Activated CD4-positive, alpha-beta T cell treated with anti-CD3 and anti-CD28 coated beads, Interleukin-2, amount 10 ng/mL, durations not matched to agents 7 days and 5 days (primary cell): ENCODE measurements at regions not wholly inside any gene's neighbourhood (a gene's known extent, or its start where the extent isn't known, plus 50 kb on each side); places are given as distances from the start of the nearest gene placed in this dataset.

Source experiments
- CTCF ChIA-PET: fragments of 350-600 bp; sonication (Branson Sonifier 250); formaldehyde crosslinking; loops from one replicate; lab custom pipeline; 2021; ENCODE audit warnings: antibody characterized with exemption; lab: Charles Lee
- POLR2A ChIA-PET: fragments of 350-600 bp; sonication (Branson Sonifier 250); formaldehyde crosslinking; loops from one replicate; lab custom pipeline; 2021; ENCODE audit warnings: antibody characterized with exemption; lab: Charles Lee
- DNase-seq: peaks from one replicate; pipeline ENCODE4 v3.0.0-alpha.2; 2020
- H3K27ac Mint-ChIP-seq: one replicate; pipeline ENCODE4 v1.8.0; 2021; ENCODE audit warnings: mild to moderate bottlenecking, moderate library complexity, mixed read lengths
- H3K27me3 Mint-ChIP-seq: one replicate; pipeline ENCODE4 v1.8.0; 2021; ENCODE audit warnings: mixed read lengths
- H3K36me3 Mint-ChIP-seq: one replicate; pipeline ENCODE4 v1.8.0; 2021; ENCODE audit warnings: low read depth, mixed read lengths
- H3K4me1 Mint-ChIP-seq: one replicate; pipeline ENCODE4 v1.8.0; 2021; ENCODE audit warnings: mixed read lengths
- H3K4me3 Mint-ChIP-seq: one replicate; pipeline ENCODE4 v1.8.0; 2021; ENCODE audit warnings: mild to moderate bottlenecking, moderate library complexity, mixed read lengths
- H3K9me3 Mint-ChIP-seq: one replicate; pipeline ENCODE4 v1.8.0; 2021; ENCODE audit warnings: mixed read lengths

DNA sequence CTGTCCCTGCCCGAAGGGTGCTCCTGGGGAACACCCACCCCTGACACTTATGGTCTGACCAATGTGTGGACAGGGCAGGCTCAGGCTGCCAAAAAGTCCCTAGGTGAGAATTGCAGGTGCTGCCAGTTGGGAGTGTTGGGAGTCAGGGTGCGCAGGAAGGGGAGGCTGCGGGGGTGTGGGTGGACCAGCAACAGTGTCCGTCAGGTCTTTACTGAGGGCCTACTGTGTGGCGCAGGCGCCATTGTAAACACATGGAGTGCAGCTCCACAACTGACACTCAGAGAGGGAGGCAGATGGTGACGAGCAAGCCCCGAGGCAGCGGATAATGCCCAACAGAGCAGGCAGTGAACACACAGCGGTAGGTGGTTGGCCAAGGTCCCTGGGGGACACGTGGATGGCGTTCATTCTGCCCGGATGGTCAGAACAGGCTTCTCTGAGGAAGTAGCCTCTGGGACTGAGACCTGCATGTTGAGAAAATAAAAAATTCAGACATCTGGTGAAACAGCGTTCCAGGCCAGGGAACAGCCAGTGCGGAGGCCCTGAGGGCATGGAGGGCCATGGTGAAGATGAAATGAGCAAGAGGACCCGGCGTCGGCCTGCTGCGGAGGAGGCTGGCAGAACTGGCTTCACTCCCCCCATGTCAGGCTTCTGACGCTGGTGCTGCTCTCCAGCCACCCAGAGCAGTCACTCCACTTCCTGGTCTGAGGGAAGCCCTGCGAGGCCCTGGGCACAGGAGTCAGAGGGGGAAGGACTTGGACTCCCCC lies 136.2 kb upstream of the ZBTB40 start:
- ChIA-PET POLR2A (no interaction called here), CTCF (no interaction called here)
- Mint-ChIP-seq H3K9me3 (no peaks in the 10 kb centered on the region), H3K36me3 (no peaks in the 10 kb centered on the region), H3K27ac (no peak overlapping the region), H3K4me1 (no peaks in the 10 kb centered on the region), H3K4me3 (no peak overlapping the region), H3K27me3 (peaks cover 6% of the 10 kb centered on the region)
- no peak for DNase-seq

- Mint-ChIP-seq H3K9me3 (no peaks in the 10 kb centered on the region), H3K4me1 (no peaks in the 10 kb centered on the region), H3K4me3 (no peak overlapping the region), H3K27ac (no peak overlapping the region), H3K27me3 (peaks cover 6% of the 10 kb centered on the region), H3K36me3 (no peaks in the 10 kb centered on the region)
- ChIA-PET POLR2A (no interaction called here), CTCF (no interaction called here)
- DNase-seq = no peak
These were observed 134.3 kb upstream of the ZBTB40 start for GRCh38 chr1:22317231-22317919.

GRCh38 chr1:22317920-22318243 lies 133.8 kb upstream of the ZBTB40 start:
- H3K27ac Mint-ChIP-seq = no peak overlapping the region
- H3K9me3 Mint-ChIP-seq = no peaks in the 10 kb centered on the region
- H3K36me3 Mint-ChIP-seq = no peaks in the 10 kb centered on the region
- no peak overlapping the region for H3K4me3 Mint-ChIP-seq
- peaks cover 6% of the 10 kb centered on the region for H3K27me3 Mint-ChIP-seq
- ChIA-PET POLR2A (no interaction called here), CTCF (no interaction called here)
- no peak for DNase-seq
- no peaks in the 10 kb centered on the region for H3K4me1 Mint-ChIP-seq

GRCh38 chr1:22318279-22318981 lies 133.2 kb upstream of the ZBTB40 start:
- DNase-seq = no peak
- CTCF ChIA-PET = no interaction called here
- POLR2A ChIA-PET = no interaction called here
- Mint-ChIP-seq H3K36me3 (no peaks in the 10 kb centered on the region), H3K9me3 (no peaks in the 10 kb centered on the region), H3K4me3 (no peak overlapping the region), H3K4me1 (no peaks in the 10 kb centered on the region), H3K27ac (no peak overlapping the region), H3K27me3 (peaks cover 6% of the 10 kb centered on the region)

DNA sequence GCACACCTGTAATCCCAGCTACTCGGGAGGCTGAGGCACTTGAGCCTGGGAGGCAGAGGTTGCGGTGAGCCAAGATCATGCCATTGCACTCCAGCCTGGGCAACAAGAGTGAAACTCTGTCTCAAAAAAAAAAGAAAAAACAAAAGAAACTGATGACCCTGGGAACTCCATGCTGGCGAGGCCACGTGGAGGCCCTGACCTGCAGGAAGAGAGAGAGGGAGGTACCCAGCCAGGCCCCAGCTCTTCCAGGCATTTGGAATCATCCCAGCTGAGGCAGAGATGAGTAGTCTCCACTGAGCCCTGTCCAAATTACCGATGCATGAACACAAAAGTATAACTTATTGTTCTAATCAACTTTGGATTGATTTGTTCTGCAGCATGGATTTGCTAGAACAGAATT lies 132.0 kb upstream of the ZBTB40 start:
- CTCF ChIA-PET = no interaction called here
- no peaks in the 10 kb centered on the region for H3K4me1 Mint-ChIP-seq

GRCh38 chr1:22320587-22321344 lies 130.9 kb upstream of the ZBTB40 start:
- H3K27me3 Mint-ChIP-seq = peaks cover 6% of the 10 kb centered on the region
- CTCF ChIA-PET = no interaction called here
- H3K4me3 Mint-ChIP-seq = no peak overlapping the region
- POLR2A ChIA-PET = no interaction called here
- DNase-seq = no peak
- no peak overlapping the region for H3K27ac Mint-ChIP-seq
- H3K36me3 Mint-ChIP-seq = no peaks in the 10 kb centered on the region
- H3K9me3 Mint-ChIP-seq = no peaks in the 10 kb centered on the region
- no peaks in the 10 kb centered on the region for H3K4me1 Mint-ChIP-seq

More for the DNA sequence above, 132.0 kb upstream of the ZBTB40 start:
- DNase-seq = no peak
- H3K27ac Mint-ChIP-seq = no peak overlapping the region
- H3K9me3 Mint-ChIP-seq = no peaks in the 10 kb centered on the region
- no peaks in the 10 kb centered on the region for H3K36me3 Mint-ChIP-seq
- H3K4me3 Mint-ChIP-seq = no peak overlapping the region
- POLR2A ChIA-PET = no interaction called here
- H3K27me3 Mint-ChIP-seq = peaks cover 6% of the 10 kb centered on the region

GRCh38 chr1:22321917-22322316 lies 129.7 kb upstream of the ZBTB40 start:
- ChIA-PET CTCF (no interaction called here), POLR2A (no interaction called here)

DNA sequence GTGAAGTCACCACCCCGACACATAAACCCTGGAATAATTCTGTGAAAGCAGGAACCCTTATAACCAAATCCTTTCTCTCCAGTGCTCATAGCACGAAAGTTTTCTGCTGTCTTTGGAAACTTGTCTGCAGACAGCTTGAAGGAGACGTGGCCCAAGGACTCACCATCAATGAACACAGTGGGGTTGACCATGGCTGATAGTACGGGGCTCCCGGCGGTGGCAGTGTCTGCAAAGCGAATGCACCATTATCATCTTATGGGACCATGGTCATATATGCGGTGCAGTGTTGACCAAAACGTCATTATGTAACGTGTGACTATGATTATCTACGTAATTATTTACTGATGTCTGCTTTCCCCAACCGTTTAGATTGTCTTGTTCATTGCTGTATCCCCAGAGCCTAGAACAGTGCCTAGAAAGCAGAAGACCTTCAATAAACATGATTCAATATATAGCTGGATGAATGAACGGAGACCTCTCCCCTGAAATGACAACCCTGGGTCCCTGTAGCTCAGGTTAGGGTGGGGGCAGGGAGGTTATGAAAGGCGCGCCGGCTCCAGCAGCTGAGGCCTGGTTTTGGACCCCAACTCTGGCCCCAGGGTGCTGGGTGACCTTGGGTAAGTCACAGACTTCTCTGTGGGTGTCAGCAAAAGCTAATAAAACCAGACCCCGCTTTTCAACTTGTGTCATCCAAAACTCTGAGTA lies 128.4 kb upstream of the ZBTB40 start:
- Mint-ChIP-seq H3K4me3 (no peak overlapping the region), H3K4me1 (no peaks in the 10 kb centered on the region), H3K36me3 (no peaks in the 10 kb centered on the region), H3K27ac (no peak overlapping the region), H3K9me3 (no peaks in the 10 kb centered on the region), H3K27me3 (peaks cover 6% of the 10 kb centered on the region)
- POLR2A ChIA-PET = no interaction called here
- no peak for DNase-seq
- CTCF ChIA-PET = no interaction called here

More at GRCh38 chr1:22321917-22322316, 129.7 kb upstream of the ZBTB40 start:
- Mint-ChIP-seq H3K27ac (no peak overlapping the region), H3K27me3 (peaks cover 6% of the 10 kb centered on the region), H3K4me1 (no peaks in the 10 kb centered on the region), H3K4me3 (no peak overlapping the region), H3K36me3 (no peaks in the 10 kb centered on the region), H3K9me3 (no peaks in the 10 kb centered on the region)
- no peak for DNase-seq

DNA sequence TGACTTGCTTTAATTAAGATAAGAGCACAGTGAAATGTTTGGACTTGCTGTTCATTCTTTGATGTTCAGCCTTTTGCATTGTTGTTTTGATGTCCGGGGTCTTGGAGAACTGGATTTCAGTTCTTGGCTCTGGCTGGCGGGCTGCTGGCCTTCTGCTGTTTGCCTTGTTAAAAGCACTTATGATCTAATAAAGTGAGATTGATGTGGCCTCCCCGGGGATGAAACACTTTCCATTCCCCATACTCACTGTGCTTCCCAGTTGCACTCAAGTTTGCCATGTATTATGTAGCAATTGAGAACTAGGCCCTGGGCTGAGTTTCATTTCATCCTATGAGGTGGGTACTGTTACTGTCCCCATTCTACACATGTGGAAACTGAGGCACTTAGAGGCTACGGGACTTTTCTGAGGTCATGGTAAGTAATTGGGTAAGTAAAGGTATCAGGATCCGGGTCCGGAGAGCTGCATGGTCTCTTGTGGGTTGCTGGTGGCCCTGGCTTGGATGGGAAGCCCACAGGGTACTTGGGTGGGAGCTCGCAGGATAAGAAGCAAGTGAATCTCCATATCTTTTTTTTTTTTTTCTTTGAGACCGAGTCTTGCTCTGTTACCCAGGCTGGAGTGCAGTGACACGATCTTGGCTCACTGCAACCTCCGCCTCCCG lies 127.7 kb upstream of the ZBTB40 start:
- Mint-ChIP-seq H3K4me1 (no peaks in the 10 kb centered on the region), H3K4me3 (no peak overlapping the region), H3K27ac (no peak overlapping the region), H3K9me3 (no peaks in the 10 kb centered on the region), H3K36me3 (no peaks in the 10 kb centered on the region), H3K27me3 (peaks cover 2% of the 10 kb centered on the region)
- no peak for DNase-seq
- ChIA-PET CTCF (no interaction called here), POLR2A (no interaction called here)

GRCh38 chr1:22325531-22326371 lies 125.9 kb upstream of the ZBTB40 start:
- H3K9me3 Mint-ChIP-seq = no peaks in the 10 kb centered on the region
- no peaks in the 10 kb centered on the region for H3K4me1 Mint-ChIP-seq
- no peak overlapping the region for H3K27ac Mint-ChIP-seq
- DNase-seq = no peak
- H3K27me3 Mint-ChIP-seq = no peaks in the 10 kb centered on the region
- H3K4me3 Mint-ChIP-seq = no peak overlapping the region
- H3K36me3 Mint-ChIP-seq = no peaks in the 10 kb centered on the region
- POLR2A ChIA-PET = no interaction called here
- CTCF ChIA-PET = interaction anchor here (0.5 to 0.6 kb wide), 2 partner anchors 619 to 626 kb away, joined by 3 read pairs; no protein-coding TSS in a partner anchor

DNA sequence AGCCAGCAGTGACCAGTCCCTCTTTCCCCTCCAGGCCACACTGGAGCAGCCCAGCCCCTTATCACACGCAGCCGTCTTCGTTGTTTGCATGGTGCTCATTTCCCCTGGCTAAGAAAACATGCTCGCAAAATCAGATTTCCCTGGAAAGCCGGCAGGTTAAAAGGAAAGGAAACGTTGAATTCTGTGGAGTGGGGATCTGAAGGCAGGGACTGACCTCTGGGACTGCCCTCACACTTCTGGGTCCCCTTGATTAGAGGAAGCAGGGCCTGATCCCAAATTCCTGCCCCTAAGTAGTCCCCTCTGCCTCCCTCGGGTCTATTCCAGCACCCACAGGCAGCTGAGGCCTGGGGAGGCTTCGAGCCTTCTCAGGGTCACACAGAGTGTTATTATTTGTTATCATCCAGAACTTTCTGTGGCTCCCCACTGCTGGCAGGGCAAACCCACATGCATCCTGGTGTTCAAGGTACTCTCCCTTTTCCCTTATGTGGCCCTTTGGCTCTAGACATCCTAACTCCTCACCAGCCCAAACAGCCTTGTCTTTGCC lies 125.2 kb upstream of the ZBTB40 start:
- no peaks in the 10 kb centered on the region for H3K27me3 Mint-ChIP-seq
- no peak overlapping the region for H3K4me3 Mint-ChIP-seq
- H3K36me3 Mint-ChIP-seq = no peaks in the 10 kb centered on the region
- DNase-seq = no peak
- ChIA-PET POLR2A (no interaction called here), CTCF (no interaction called here)
- H3K9me3 Mint-ChIP-seq = no peaks in the 10 kb centered on the region
- H3K27ac Mint-ChIP-seq = no peak overlapping the region
- H3K4me1 Mint-ChIP-seq = no peaks in the 10 kb centered on the region
